ENCODE measurements at regions not wholly inside any gene's neighbourhood (a gene's known extent, or its start where the extent isn't known, plus 50 kb on each side); places are given as distances from the start of the nearest gene placed in this dataset.

DNA sequence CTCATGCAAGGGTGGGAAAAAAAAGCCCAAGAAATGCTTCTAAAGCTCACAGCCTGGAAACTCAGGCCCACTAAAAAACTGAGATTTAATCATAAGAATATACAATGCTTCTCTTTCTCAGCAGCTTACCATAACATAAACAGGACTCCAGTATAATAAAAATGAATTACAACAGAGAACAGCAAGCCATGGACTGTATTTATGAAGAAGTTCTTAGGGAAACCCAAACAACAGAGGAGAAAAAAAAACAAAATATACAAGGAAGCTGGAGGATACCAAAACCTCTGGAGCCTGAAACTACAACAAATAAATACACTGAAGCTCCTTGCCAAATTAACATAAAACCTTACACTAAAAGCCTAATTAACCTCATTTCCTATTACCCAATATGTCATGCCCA, 187.8 kb downstream of the RDH14 start:
- TF ChIP-seq, protein P1, sequence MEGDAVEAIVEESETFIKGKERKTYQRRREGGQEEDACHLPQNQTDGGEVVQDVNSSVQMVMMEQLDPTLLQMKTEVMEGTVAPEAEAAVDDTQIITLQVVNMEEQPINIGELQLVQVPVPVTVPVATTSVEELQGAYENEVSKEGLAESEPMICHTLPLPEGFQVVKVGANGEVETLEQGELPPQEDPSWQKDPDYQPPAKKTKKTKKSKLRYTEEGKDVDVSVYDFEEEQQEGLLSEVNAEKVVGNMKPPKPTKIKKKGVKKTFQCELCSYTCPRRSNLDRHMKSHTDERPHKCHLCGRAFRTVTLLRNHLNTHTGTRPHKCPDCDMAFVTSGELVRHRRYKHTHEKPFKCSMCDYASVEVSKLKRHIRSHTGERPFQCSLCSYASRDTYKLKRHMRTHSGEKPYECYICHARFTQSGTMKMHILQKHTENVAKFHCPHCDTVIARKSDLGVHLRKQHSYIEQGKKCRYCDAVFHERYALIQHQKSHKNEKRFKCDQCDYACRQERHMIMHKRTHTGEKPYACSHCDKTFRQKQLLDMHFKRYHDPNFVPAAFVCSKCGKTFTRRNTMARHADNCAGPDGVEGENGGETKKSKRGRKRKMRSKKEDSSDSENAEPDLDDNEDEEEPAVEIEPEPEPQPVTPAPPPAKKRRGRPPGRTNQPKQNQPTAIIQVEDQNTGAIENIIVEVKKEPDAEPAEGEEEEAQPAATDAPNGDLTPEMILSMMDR (IDR thresholded peaks at IDR 0.05), result no peak
- no peak for TF ChIP-seq POLR2A (IDR thresholded peaks at IDR 0.05)
